Skeletal muscle satellite cell (primary cell): ENCODE measurements at regions not wholly inside any gene's neighbourhood (a gene's known extent, or its start where the extent isn't known, plus 50 kb on each side); places are given as distances from the start of the nearest gene placed in this dataset.
A peak's percentile ranks its signal among the peaks of the same experiment; 100 is the strongest.
"Not testable (repeated sequence)": the region's sequence is repeated elsewhere in the genome, so short reads cannot be mapped to it uniquely, and the experiment has no call there.

ENCODE experiments used
- H3K27me3 ChIP-seq: 2 replicates; pipeline ENCODE4 v1.7.0; 2013; ENCODE audit warnings: low read length; ENCODE audit not compliant: control insufficient read depth, insufficient read depth
- H3K36me3 ChIP-seq: 2 replicates; pipeline ENCODE4 v1.7.0; 2013; ENCODE audit warnings: mild to moderate bottlenecking, control low read depth, low read length; ENCODE audit not compliant: insufficient read depth
- H3K4me1 ChIP-seq: 2 replicates; pipeline ENCODE4 v1.7.0; 2013; ENCODE audit warnings: low read length; ENCODE audit not compliant: control insufficient read depth, insufficient read depth
- H3K4me2 ChIP-seq: 2 replicates; pipeline ENCODE4 v1.7.0; 2013; ENCODE audit warnings: mild to moderate bottlenecking, low read length
- H3K4me3 ChIP-seq: 2 replicates; pipeline ENCODE4 v1.7.0; 2013; ENCODE audit warnings: low read length
- H3K9ac ChIP-seq: 2 replicates; pipeline ENCODE4 v1.7.0; 2013; ENCODE audit warnings: mild to moderate bottlenecking, low read depth, low read length, moderate library complexity
- H3K9me3 ChIP-seq: replicated peaks from 2 replicates; pipeline ENCODE4 v1.7.0; 2013; ENCODE audit warnings: mild to moderate bottlenecking, control low read depth, low read length

DNA sequence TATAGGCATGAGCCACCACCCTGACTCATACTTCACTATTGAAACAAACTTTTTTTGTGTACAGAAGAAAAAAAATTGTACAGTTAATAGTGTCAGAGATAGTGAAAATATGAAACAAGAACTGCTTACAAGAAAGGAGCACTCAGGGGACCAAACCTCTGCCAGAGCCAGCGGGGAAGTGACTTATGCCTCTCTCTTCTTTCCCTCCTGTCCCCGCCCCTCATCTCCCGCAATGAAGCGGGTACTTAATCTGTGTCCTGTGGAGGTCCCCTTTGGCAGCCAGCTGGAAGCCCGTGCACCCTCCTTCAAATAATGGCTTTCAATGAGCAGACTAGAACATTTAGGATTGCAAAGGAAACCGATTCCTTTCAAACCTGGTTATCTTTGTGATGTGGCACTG lies 51.5 kb downstream of the PPIAL4A start:
- H3K27me3 ChIP-seq, H3K36me3 ChIP-seq, H3K9me3 ChIP-seq, H3K4me1 ChIP-seq, H3K9ac ChIP-seq, H3K4me3 ChIP-seq, H3K4me2 ChIP-seq: not testable (repeated sequence)

DNA sequence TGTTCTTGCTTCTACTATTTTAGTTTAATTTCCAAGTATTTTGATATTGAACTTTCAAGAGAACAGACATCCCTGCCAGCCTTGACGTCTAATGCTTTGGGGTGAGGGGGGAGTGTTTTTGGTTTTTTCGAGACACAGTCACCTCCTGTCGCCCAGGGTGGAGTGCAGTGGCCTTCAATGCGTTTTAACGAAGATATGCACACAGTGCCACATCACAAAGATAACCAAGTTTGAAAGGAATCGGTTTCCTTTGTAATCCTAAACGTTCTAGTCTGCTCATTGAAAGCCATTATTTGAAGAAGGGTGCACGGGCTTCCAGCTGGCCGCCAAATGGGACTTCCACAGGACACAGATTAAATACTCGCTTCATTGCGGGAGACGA lies 52.3 kb downstream of the PPIAL4A start:
- peak overlapping the region; percentile 81 for H3K9ac ChIP-seq

DNA sequence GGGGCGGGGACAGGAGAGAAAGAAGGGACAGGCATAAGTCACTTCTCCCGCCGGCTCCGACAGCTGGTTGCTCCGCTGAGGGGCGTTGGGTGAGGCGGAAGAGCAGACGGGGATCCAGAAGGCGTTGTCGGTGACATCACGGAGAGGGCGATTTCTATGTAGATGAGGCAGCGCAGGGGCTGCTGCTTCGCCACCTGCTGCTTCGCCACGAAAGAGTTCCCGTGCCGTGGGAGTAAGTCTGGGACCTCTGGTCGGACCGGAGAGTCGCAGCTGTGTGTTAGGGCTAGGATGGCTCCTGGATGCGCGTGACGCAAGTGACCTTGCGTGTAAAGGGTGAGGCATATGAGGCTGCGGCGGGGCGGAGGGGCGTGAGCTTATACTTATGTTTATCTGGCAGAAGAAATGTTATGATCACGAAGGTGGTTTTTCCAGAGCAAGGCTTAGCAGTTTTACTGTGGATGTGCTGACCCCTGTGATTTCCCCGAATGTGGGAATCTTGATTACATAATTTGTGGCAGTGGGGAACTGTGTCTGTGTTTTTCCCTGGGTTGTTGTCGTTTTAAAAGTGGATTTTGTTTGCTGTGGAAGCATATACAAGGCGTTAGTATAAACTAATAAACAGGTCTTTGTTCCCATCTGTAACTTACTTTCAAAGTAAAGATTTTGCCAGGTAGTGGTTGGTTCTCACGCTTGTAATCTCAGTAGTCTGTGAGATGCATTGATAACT lies 52.8 kb downstream of the PPIAL4A start:
- H3K4me3 ChIP-seq = peak overlapping the region; percentile 69
- H3K4me1 ChIP-seq, H3K36me3 ChIP-seq, H3K9me3 ChIP-seq, H3K27me3 ChIP-seq: not testable (repeated sequence)
- H3K4me2 ChIP-seq = peak overlapping the region; percentile 83
- H3K9ac ChIP-seq = peak overlapping the region; percentile 81

More for the DNA sequence above, 52.3 kb downstream of the PPIAL4A start:
- peak overlapping the region; percentile 69 for H3K4me3 ChIP-seq
- H3K4me2 ChIP-seq = peak overlapping the region; percentile 83
- H3K36me3 ChIP-seq, H3K9me3 ChIP-seq, H3K4me1 ChIP-seq, H3K27me3 ChIP-seq: not testable (repeated sequence)

DNA sequence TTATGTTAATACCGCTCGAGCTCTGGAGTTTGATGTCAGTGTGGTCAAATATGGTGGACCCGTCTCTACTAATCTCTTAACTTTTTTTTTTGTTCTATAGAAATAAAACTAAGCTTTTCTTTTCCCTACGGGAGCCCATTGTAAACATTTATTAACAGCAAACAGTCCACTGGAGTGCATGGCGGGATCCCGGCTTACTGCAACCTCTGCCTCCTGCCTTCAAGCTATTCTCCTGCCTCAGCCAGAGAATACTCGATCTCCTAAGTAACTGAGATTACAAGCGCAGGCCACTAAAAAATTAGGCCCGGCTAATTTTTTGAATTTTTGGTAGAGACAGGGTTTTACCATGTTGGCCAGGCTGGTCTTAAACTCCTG lies 53.4 kb downstream of the PPIAL4A start:
- not testable (repeated sequence) for H3K9me3 ChIP-seq, H3K4me1 ChIP-seq, H3K36me3 ChIP-seq, H3K4me3 ChIP-seq, H3K4me2 ChIP-seq, H3K9ac ChIP-seq, H3K27me3 ChIP-seq

DNA sequence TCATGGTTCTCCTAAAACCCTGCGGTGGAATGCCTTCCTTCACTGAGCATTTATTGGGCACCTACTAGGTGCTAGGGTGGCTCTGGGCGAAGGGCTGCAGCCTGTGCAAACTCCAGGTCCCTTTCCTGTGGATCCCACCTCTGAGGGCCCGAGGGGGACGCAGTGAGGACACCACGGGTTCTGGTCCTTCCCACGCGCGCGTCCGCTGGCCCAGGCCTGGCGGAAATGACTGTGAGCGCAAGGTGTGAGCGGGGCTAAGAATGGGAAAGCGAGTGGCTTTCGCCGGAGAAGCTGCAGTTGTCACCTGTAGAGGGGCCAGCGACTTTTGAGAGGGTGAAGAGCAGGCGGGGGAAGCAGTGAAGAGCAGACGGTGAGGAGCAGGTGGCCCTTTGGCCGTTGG lies 55.1 kb downstream of the PPIAL4A start:
- not testable (repeated sequence) for H3K9ac ChIP-seq, H3K4me2 ChIP-seq, H3K27me3 ChIP-seq

DNA sequence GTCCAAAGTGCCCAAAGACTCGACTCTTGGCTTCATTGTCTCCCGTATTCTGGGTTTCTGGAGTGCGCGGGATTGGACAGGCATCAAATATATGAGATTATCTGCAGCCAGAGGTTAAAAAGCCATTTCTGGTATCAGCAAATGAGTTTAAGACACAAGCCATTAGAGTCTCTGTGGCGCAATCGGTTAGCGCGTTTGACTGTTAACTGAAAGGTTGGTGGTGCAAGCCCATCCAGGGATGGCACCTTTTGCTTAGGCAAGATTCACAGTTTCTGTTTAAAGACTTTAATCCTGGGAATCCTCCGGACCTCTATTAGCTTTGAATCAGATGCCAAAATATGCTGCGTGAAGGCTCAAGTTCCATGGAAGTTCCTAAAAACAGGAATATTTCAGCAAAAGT lies 55.6 kb downstream of the PPIAL4A start:
- not testable (repeated sequence) for H3K9me3 ChIP-seq, H3K4me1 ChIP-seq, H3K27me3 ChIP-seq, H3K4me2 ChIP-seq, H3K36me3 ChIP-seq, H3K9ac ChIP-seq, H3K4me3 ChIP-seq

More for the DNA sequence above, 55.1 kb downstream of the PPIAL4A start:
- not testable (repeated sequence) for H3K9me3 ChIP-seq, H3K36me3 ChIP-seq, H3K4me3 ChIP-seq, H3K4me1 ChIP-seq

DNA sequence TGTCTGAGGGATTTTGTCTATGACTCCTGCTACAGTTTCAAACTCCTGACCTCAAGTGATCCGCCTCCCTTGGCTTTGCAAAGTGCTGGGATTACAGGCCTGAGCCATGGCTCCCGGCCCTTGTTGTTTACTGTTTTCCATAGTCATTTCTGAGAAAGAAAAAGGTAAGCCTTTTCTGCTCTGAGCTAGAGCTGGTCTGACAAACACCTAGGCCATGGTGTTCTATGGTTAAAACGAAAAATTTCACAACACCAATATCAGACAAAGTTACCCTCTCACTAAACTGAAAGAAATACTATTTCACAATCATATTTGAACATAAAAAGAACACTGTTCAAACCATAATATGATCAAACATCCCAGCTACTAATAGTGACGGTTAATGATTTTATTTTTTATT lies 57.5 kb downstream of the PPIAL4A start:
- not testable (repeated sequence) for H3K36me3 ChIP-seq, H3K4me1 ChIP-seq, H3K27me3 ChIP-seq, H3K9me3 ChIP-seq, H3K9ac ChIP-seq, H3K4me3 ChIP-seq, H3K4me2 ChIP-seq

DNA sequence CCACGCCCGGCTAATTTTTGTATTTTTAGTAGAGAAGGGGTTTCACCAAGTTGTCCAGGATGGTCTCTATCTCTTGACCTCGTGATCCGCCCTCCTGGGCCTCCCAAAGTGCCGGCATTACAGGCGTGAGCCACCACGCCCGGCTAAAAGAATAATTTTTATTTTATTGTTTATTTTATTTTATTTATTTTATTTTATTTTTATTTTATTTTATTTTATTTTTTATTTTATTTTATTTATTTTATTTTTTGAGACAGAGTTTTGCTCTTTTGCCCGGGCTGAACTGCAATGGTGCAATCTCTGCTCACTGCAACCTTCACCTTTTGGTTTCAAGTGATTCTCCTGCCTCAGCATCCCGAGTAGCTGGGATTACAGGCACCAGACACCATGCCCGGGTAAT lies 60.2 kb downstream of the PPIAL4A start:
- H3K4me2 ChIP-seq, H3K9me3 ChIP-seq, H3K4me3 ChIP-seq, H3K27me3 ChIP-seq, H3K9ac ChIP-seq, H3K36me3 ChIP-seq, H3K4me1 ChIP-seq: not testable (repeated sequence)

DNA sequence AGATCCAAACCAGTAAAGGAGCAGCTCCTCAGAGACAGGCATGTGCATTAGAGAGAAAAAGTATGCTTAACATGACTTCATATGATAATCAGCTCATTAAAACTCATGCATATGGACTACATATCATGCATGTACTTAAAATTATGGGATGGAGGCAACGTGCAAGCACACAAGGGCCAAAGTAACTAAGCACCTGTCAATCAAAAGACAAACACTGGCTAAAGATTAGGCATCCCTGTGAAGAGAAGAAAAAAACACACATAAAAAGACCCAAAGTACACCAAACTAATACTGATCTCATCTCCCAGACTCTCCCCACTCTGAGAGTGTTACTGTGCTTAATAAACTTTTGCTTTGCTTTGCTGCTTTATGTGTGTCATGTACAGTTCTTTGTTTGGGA lies 61.1 kb downstream of the PPIAL4A start:
- not testable (repeated sequence) for H3K4me2 ChIP-seq, H3K36me3 ChIP-seq, H3K4me1 ChIP-seq, H3K4me3 ChIP-seq, H3K9ac ChIP-seq, H3K27me3 ChIP-seq, H3K9me3 ChIP-seq

DNA sequence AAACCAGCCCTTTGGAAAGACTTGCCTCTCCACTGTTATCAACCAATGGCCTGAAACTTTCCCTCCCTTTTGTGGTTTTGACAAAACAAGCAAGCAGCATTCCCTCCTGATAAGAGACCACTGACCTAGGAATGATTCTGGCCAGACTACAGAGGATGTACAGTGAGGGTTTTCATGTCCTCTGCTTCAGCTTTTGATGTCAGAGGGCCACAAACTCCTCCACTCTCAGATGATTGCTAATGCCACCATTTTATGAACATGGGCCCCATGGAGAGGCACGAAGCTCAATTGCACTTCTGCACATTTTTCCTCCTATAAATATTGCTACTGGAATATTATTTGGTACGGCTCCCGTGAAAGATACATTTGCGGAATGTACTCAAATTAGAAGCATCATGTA lies 61.5 kb downstream of the PPIAL4A start:
- H3K4me2 ChIP-seq, H3K4me3 ChIP-seq, H3K36me3 ChIP-seq, H3K4me1 ChIP-seq, H3K27me3 ChIP-seq, H3K9ac ChIP-seq, H3K9me3 ChIP-seq: not testable (repeated sequence)

DNA sequence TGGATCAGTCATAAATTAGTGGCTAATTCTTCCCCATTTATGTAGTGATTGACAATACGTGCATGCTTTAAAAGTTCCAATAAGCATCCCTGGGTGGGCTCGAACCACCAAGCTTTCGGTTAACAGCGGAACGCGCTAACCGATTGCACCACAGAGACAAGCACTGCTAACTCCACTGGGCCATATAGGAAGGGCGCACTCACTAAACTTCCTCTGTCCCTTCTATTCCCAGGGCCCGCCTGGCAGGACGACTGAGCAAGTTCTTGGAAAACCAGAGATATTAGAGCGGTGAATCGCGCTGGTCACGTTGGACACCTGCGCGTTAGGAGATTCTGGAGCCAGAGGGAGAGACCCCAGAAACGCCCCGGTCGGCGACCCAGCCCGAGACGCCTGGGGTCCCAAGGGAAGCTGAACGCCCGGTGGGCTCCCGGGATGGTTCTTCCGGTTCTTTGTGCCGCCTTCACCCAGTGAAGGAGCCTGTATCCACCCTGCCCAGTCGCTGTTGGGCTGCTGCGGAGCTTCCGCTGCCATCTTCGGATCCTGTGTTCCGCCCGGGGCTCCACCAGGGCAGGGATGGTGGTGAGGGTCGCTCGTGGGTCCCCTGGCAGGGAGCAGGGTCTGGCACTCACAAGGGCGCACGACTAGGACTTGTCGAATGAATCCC lies 62.8 kb downstream of the PPIAL4A start:
- not testable (repeated sequence) for H3K9ac ChIP-seq, H3K4me1 ChIP-seq, H3K36me3 ChIP-seq, H3K4me2 ChIP-seq, H3K9me3 ChIP-seq, H3K4me3 ChIP-seq, H3K27me3 ChIP-seq

DNA sequence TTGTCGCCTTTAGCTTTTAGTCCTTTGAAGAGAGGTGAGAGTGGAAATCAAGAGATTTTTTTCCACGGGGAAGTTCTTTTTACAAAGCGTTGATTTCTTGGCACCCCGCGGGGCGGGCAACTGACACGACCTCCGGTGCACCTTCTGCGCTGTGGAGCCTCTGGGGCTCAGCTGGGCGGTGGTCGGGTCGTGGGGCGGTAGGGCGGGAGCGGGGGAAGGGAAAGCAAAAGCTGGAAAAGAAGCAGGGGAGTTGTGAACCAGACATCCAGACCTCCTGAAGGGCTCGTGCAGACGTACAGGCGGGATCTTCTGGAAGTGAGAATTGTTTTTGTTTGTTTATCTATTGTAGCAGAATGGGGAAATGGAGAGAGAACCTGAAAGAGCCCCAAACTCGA lies 63.3 kb downstream of the PPIAL4A start:
- not testable (repeated sequence) for H3K4me3 ChIP-seq, H3K36me3 ChIP-seq, H3K4me2 ChIP-seq, H3K27me3 ChIP-seq, H3K9ac ChIP-seq, H3K4me1 ChIP-seq, H3K9me3 ChIP-seq
